AG04450 (cell line): ENCODE measurements at regions not wholly inside any gene's neighbourhood (a gene's known extent, or its start where the extent isn't known, plus 50 kb on each side); places are given as distances from the start of the nearest gene placed in this dataset.
A peak's percentile ranks its signal among the peaks of the same experiment; 100 is the strongest.

Experiments
- CTCF ChIA-PET: fragments of 300-600, 350-600 bp; formaldehyde crosslinking; extraction: SDS; loops from one replicate; lab custom pipeline; 2022; ENCODE audit warnings: antibody characterized with exemption, inconsistent platforms; lab: Charles Lee
- POLR2A ChIA-PET: fragments of 350-600 bp; formaldehyde crosslinking; extraction: SDS; loops from one replicate; lab custom pipeline; 2021; ENCODE audit warnings: antibody characterized with exemption, inconsistent platforms; lab: Yijun Ruan, JAX
- DNase-seq: peaks from one replicate; pipeline ENCODE4 v3.0.0-alpha.2; 2011; ENCODE audit warnings: low read depth, low spot score
- H3K27ac ChIP-seq: one replicate; pipeline ENCODE4 v1.5.1; 2012; ENCODE audit warnings: low read depth, low read length, control low read depth
- H3K27me3 ChIP-seq: one replicate; pipeline ENCODE4 v1.6.0; 2012; ENCODE audit warnings: low read length; ENCODE audit not compliant: control insufficient read depth, insufficient read depth
- H3K4me3 ChIP-seq: 2 replicates; pipeline ENCODE4 v1.5.1; 2011; ENCODE audit warnings: mild to moderate bottlenecking, low read depth, low read length, control low read depth
- H3K9me3 ChIP-seq: 2 replicates; pipeline ENCODE4 v1.5.1; 2012; ENCODE audit warnings: low read length; ENCODE audit not compliant: control insufficient read depth, insufficient read depth
- TF ChIP-seq, protein P1 (sequence below): IDR thresholded peaks from 2 replicates; pipeline ENCODE4 v1.5.1; 2011; ENCODE audit warnings: low read depth, low read length, control low read depth, inconsistent platforms

DNA sequence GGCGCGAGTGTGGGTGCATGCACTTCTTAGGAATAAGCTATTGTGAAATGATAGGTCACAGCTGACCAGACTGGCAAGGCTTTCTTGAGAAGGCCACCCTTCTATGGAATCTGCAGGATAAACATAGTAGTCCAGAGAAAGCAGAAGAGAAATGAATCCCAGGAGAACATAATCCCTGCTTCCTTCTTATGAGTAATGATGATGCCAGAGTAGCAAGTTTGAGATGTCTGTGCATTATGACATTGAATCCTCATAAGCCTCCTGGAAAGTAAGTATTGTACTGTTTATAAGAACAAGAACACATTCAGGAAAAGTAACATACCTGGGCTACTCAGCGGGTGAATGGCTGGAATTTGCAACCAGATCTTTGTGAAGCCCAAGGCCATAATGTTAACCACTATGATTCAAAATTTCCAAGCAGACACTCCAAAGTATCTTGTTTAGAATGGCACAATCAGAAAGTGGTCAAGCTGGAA, 272.1 kb upstream of the HS3ST1 start:
- Histone ChIP-seq H3K27me3 (no peaks in the 10 kb centered on the region), H3K27ac (peak overlapping the region; percentile 55), H3K9me3 (no peaks in the 10 kb centered on the region), H3K4me3 (no peak overlapping the region)
- TF ChIP-seq, protein P1, sequence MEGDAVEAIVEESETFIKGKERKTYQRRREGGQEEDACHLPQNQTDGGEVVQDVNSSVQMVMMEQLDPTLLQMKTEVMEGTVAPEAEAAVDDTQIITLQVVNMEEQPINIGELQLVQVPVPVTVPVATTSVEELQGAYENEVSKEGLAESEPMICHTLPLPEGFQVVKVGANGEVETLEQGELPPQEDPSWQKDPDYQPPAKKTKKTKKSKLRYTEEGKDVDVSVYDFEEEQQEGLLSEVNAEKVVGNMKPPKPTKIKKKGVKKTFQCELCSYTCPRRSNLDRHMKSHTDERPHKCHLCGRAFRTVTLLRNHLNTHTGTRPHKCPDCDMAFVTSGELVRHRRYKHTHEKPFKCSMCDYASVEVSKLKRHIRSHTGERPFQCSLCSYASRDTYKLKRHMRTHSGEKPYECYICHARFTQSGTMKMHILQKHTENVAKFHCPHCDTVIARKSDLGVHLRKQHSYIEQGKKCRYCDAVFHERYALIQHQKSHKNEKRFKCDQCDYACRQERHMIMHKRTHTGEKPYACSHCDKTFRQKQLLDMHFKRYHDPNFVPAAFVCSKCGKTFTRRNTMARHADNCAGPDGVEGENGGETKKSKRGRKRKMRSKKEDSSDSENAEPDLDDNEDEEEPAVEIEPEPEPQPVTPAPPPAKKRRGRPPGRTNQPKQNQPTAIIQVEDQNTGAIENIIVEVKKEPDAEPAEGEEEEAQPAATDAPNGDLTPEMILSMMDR = no peak
- CTCF ChIA-PET = no interaction called here
- DNase-seq = peak; percentile 20
- POLR2A ChIA-PET = no interaction called here

DNA sequence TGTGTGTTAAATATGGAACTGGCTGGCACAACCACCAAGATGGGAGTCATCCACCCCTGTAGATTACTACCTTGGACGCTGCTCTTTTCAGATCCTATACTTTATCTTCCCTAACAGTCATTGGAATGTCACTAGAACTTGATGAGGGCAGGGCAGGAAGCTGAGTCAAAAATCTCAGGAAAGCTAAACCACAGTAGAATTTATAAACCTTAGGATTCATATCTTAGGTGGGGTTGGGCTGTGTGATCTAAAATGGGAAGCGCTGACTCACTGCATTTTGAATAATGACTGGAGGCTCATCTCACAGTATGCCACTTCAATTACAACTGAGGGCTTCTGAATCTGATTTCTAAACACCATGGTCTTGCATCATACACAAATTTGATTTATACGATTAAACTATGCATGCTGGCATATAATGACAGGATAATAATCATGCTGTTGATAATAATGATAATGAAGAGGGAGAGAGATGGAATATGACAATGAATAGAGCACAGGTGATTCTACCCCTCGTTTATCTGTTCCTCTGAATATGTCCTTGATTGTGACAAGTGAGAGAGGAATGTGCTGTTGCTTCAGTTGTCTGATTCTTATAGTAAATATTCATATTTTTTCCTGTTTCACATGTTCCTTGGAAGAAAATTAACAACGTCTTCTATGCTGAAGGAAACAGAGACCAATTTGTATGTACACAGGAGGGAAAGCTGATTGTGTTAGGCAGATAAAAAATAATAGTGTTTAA, 270.3 kb upstream of the HS3ST1 start:
- TF ChIP-seq, protein P1 = no peak
- POLR2A ChIA-PET = no interaction called here
- DNase-seq = no peak

DNA sequence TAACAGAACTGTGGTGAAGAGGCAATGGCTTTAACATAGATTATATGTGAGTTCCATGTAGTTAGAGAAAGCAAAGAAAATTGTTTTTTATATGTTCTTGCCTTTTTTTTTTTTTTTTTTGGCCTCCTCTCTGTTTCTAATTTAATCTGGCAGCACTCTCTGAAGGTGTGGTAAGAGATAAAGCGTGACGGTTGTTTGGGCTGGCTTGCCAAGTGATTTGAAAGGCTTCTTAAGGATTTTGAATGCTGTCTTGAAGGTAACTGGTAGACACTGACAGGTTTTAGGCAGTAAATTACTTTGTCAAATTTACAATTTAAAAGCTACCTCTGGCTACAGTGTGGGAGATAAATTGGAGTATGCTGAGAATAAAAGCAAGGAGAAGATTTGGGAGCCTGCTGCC, 269.3 kb upstream of the HS3ST1 start:
- ChIA-PET POLR2A (interaction anchor here (0.6 to 0.7 kb wide), 2 partner anchors 61 to 1042 kb away, joined by 3 read pairs; no protein-coding TSS in a partner anchor), CTCF (no interaction called here)
- TF ChIP-seq, protein P1 = no peak
- Histone ChIP-seq H3K4me3 (no peak overlapping the region), H3K9me3 (no peaks in the 10 kb centered on the region), H3K27me3 (no peaks in the 10 kb centered on the region), H3K27ac (no peak overlapping the region)
- no peak for DNase-seq

More for the DNA sequence above, 270.3 kb upstream of the HS3ST1 start:
- Histone ChIP-seq H3K27me3 (no peaks in the 10 kb centered on the region), H3K27ac (peak overlapping the region; percentile 13), H3K9me3 (no peaks in the 10 kb centered on the region), H3K4me3 (no peak overlapping the region)
- CTCF ChIA-PET = no interaction called here

DNA sequence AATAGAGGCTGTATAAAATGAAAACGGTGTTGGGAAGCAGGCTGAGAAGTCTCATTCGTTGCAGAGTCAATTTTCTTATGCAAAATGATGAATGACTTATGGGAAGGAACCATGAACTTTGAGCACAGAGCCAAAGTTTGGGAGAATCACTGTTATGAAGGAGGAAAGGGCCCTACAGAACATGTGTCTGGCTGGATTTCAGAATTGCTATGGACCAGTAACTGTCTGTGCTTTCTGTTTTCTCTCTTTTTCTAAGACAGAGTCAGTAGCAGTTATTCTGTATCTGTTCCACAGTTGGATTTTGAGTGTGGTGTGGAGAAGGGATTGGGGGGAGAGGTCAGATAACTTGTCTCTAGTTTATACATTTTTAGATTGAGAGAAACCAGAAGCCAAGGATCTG, 265.0 kb upstream of the HS3ST1 start:
- no peak overlapping the region for H3K27ac ChIP-seq
- ChIA-PET POLR2A (no interaction called here), CTCF (no interaction called here)
- no peak for DNase-seq
- H3K4me3 ChIP-seq = no peak overlapping the region
- H3K9me3 ChIP-seq = no peaks in the 10 kb centered on the region
- H3K27me3 ChIP-seq = no peaks in the 10 kb centered on the region
- TF ChIP-seq, protein P1 = no peak

DNA sequence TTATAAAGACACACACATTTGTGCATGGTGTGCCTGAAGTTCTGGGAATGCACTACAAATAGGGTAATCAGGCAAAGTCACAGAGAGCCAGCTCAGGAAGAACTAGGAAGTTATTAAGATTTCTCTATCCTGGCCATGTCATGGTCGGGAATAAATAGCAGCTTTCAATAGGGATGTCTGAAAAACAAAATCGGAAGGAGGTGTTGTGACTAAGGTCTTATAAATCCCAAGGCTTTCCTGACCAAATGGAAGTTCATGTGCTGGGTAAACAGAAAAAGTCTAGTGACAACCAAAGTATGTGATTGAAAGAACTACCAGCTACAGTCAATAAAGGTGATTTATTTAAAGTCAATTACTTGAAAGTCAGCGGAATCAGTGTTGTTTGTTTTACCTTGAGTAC, 262.5 kb upstream of the HS3ST1 start:
- no peak overlapping the region for H3K4me3 ChIP-seq
- CTCF ChIA-PET = no interaction called here
- no peak for DNase-seq
- TF ChIP-seq, protein P1 = no peak
- POLR2A ChIA-PET = no interaction called here
- no peaks in the 10 kb centered on the region for H3K27me3 ChIP-seq
- no peaks in the 10 kb centered on the region for H3K9me3 ChIP-seq
- no peak overlapping the region for H3K27ac ChIP-seq
